ENCODE measurements at regions not wholly inside any gene's neighbourhood (a gene's known extent, or its start where the extent isn't known, plus 50 kb on each side); places are given as distances from the start of the nearest gene placed in this dataset.

GRCh38 chr6:163883984-163884383, 469.5 kb downstream of the QKI start:
- Mint-ChIP-seq H3K4me1 (ENCODE audit: unreplicated experiment) (peaks cover 4% of the 10 kb centered on the region), H3K27ac (ENCODE audit: unreplicated experiment) (no peak overlapping the region), H3K27me3 (ENCODE audit: unreplicated experiment) (no peaks in the 10 kb centered on the region), H3K4me3 (ENCODE audit: unreplicated experiment) (no peak overlapping the region), H3K36me3 (ENCODE audit: low read depth, unreplicated experiment) (no peaks in the 10 kb centered on the region), H3K9me3 (ENCODE audit: unreplicated experiment) (no peaks in the 10 kb centered on the region)
- TF ChIP-seq, protein P1, sequence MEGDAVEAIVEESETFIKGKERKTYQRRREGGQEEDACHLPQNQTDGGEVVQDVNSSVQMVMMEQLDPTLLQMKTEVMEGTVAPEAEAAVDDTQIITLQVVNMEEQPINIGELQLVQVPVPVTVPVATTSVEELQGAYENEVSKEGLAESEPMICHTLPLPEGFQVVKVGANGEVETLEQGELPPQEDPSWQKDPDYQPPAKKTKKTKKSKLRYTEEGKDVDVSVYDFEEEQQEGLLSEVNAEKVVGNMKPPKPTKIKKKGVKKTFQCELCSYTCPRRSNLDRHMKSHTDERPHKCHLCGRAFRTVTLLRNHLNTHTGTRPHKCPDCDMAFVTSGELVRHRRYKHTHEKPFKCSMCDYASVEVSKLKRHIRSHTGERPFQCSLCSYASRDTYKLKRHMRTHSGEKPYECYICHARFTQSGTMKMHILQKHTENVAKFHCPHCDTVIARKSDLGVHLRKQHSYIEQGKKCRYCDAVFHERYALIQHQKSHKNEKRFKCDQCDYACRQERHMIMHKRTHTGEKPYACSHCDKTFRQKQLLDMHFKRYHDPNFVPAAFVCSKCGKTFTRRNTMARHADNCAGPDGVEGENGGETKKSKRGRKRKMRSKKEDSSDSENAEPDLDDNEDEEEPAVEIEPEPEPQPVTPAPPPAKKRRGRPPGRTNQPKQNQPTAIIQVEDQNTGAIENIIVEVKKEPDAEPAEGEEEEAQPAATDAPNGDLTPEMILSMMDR (IDR thresholded peaks at IDR 0.05; ENCODE audit: unreplicated experiment) = no peak
- DNase-seq (ENCODE audit: low spot score) = no peak

DNA sequence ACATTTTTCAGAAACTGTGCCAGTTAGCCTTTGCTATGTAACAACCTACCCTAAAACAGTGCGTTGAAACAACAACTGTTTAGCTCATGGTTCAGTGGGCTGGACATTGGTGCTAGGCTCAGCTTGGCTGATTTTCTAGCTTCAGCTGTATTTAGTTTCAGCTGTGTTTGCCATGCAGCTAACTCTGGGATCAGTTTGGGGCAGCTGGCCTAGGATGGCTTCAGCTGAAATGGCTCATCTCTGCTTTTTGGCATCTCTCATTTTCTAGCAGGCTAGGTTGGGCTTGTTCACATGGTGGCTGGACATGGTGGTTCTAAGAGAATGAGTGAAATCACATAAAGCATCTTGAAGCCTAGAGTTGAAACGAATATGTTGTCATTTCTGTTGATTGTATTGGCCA, 464.2 kb downstream of the QKI start:
- TF ChIP-seq, protein P1 (IDR thresholded peaks at IDR 0.05; ENCODE audit: unreplicated experiment) = no peak
- Mint-ChIP-seq H3K27ac (ENCODE audit: unreplicated experiment) (no peak overlapping the region), H3K4me3 (ENCODE audit: unreplicated experiment) (no peak overlapping the region), H3K36me3 (ENCODE audit: low read depth, unreplicated experiment) (no peaks in the 10 kb centered on the region), H3K27me3 (ENCODE audit: unreplicated experiment) (no peaks in the 10 kb centered on the region), H3K4me1 (ENCODE audit: unreplicated experiment) (peaks cover 3% of the 10 kb centered on the region), H3K9me3 (ENCODE audit: unreplicated experiment) (no peaks in the 10 kb centered on the region)
- no peak for DNase-seq (ENCODE audit: low spot score)

- no peak overlapping the region for H3K4me3 Mint-ChIP-seq (ENCODE audit: unreplicated experiment)
- no peaks in the 10 kb centered on the region for H3K9me3 Mint-ChIP-seq (ENCODE audit: unreplicated experiment)
Measured at GRCh38 chr6:163877877-163878639, 463.5 kb downstream of the QKI start.

GRCh38 chr6:163876391-163876790, 461.9 kb downstream of the QKI start:
- TF ChIP-seq, protein P1 (IDR thresholded peaks at IDR 0.05; ENCODE audit: unreplicated experiment) = no peak
- Mint-ChIP-seq H3K27me3 (ENCODE audit: unreplicated experiment) (no peaks in the 10 kb centered on the region), H3K4me3 (ENCODE audit: unreplicated experiment) (no peak overlapping the region), H3K27ac (ENCODE audit: unreplicated experiment) (no peak overlapping the region), H3K36me3 (ENCODE audit: low read depth, unreplicated experiment) (no peaks in the 10 kb centered on the region), H3K9me3 (ENCODE audit: unreplicated experiment) (no peaks in the 10 kb centered on the region), H3K4me1 (ENCODE audit: unreplicated experiment) (peaks cover 3% of the 10 kb centered on the region)
- DNase-seq (ENCODE audit: low spot score) = no peak

More at GRCh38 chr6:163877877-163878639, 463.5 kb downstream of the QKI start:
- Mint-ChIP-seq H3K4me1 (ENCODE audit: unreplicated experiment) (peaks cover 3% of the 10 kb centered on the region), H3K27me3 (ENCODE audit: unreplicated experiment) (no peaks in the 10 kb centered on the region), H3K27ac (ENCODE audit: unreplicated experiment) (no peak overlapping the region), H3K36me3 (ENCODE audit: low read depth, unreplicated experiment) (no peaks in the 10 kb centered on the region)
- TF ChIP-seq, protein P1 (IDR thresholded peaks at IDR 0.05; ENCODE audit: unreplicated experiment) = no peak
- DNase-seq (ENCODE audit: low spot score) = no peak

GRCh38 chr6:163874784-163875183, 460.3 kb downstream of the QKI start:
- H3K4me1 Mint-ChIP-seq (ENCODE audit: unreplicated experiment) = peaks cover 3% of the 10 kb centered on the region
- H3K27ac Mint-ChIP-seq (ENCODE audit: unreplicated experiment) = no peak overlapping the region
- no peaks in the 10 kb centered on the region for H3K9me3 Mint-ChIP-seq (ENCODE audit: unreplicated experiment)
- H3K4me3 Mint-ChIP-seq (ENCODE audit: unreplicated experiment) = no peak overlapping the region
- DNase-seq (ENCODE audit: low spot score) = no peak
- TF ChIP-seq, protein P1 (IDR thresholded peaks at IDR 0.05; ENCODE audit: unreplicated experiment) = no peak
- H3K27me3 Mint-ChIP-seq (ENCODE audit: unreplicated experiment) = no peaks in the 10 kb centered on the region
- H3K36me3 Mint-ChIP-seq (ENCODE audit: low read depth, unreplicated experiment) = no peaks in the 10 kb centered on the region
